Neural progenitor cell (in vitro differentiated cells): ENCODE measurements at regions not wholly inside any gene's neighbourhood (a gene's known extent, or its start where the extent isn't known, plus 50 kb on each side); places are given as distances from the start of the nearest gene placed in this dataset.

Source experiments
- DNase-seq: peaks from one replicate; pipeline ENCODE4 v3.0.0-alpha.2; 2016; ENCODE audit warnings: low spot score
- H2AFZ ChIP-seq: fragments of 200-600 bp; sonication (generic); replicated peaks from 2 replicates; pipeline ENCODE4 v1.6.1; 2016; ENCODE audit warnings: antibody characterized with exemption
- H3F3A ChIP-seq: fragments of 200-600 bp; sonication (generic); 2 replicates; pipeline ENCODE4 v1.6.1; 2016; ENCODE audit warnings: antibody characterized with exemption, low read depth
- H3K27ac ChIP-seq: fragments of 200-600 bp; sonication (generic); 2 replicates; pipeline ENCODE4 v1.5.1; 2016; ENCODE audit warnings: mild to moderate bottlenecking
- H3K27me3 ChIP-seq: fragments of 200-600 bp; sonication (generic); 2 replicates; pipeline ENCODE4 v1.6.1; 2016; ENCODE audit warnings: mild to moderate bottlenecking, moderate library complexity
- H3K36me3 ChIP-seq: fragments of 200-600 bp; sonication (generic); 2 replicates; pipeline ENCODE4 v1.5.1; 2016
- H3K4me1 ChIP-seq: fragments of 200-600 bp; sonication (generic); 2 replicates; pipeline ENCODE4 v1.6.1; 2016; ENCODE audit warnings: mixed run types
- H3K4me2 ChIP-seq: fragments of 200-600 bp; sonication (generic); 2 replicates; pipeline ENCODE4 v1.6.1; 2016
- H3K4me3 ChIP-seq: fragments of 200-600 bp; sonication (generic); 2 replicates; pipeline ENCODE4 v1.5.1; 2016
- H3K79me2 ChIP-seq: fragments of 200-600 bp; sonication (generic); 2 replicates; pipeline ENCODE4 v1.6.1; 2016; ENCODE audit warnings: low read depth
- H3K9ac ChIP-seq: fragments of 200-600 bp; sonication (generic); 2 replicates; pipeline ENCODE4 v1.6.1; 2016
- H3K9me3 ChIP-seq: fragments of 200-600 bp; sonication (generic); 2 replicates; pipeline ENCODE4 v1.5.1; 2016; ENCODE audit warnings: low read depth
- H4K20me1 ChIP-seq: fragments of 200-600 bp; sonication (generic); 2 replicates; pipeline ENCODE4 v1.6.1; 2016; ENCODE audit warnings: low read depth
- H3K27ac Mint-ChIP-seq: 3 replicates; pipeline ENCODE4 v1.8.0; 2021; ENCODE audit warnings: mixed read lengths
- H3K27me3 Mint-ChIP-seq: 2 replicates; pipeline ENCODE4 v1.8.0; 2022; ENCODE audit warnings: low read depth, mild to moderate bottlenecking, inconsistent platforms, moderate library complexity, mixed read lengths; ENCODE audit not compliant: insufficient read depth
- H3K36me3 Mint-ChIP-seq: 3 replicates; pipeline ENCODE4 v1.8.0; 2021; ENCODE audit warnings: mixed read lengths
- H3K4me1 Mint-ChIP-seq: 3 replicates; pipeline ENCODE4 v1.8.0; 2021; ENCODE audit warnings: mixed read lengths
- H3K4me3 Mint-ChIP-seq: 3 replicates; pipeline ENCODE4 v1.8.0; 2021; ENCODE audit warnings: mild to moderate bottlenecking, moderate library complexity, mixed read lengths
- H3K9me3 Mint-ChIP-seq: 3 replicates; pipeline ENCODE4 v1.8.0; 2020; ENCODE audit warnings: mixed read lengths
- EZH2 ChIP-seq: fragments of 200-600 bp; sonication (generic); IDR thresholded peaks from 2 replicates; pipeline ENCODE4 v1.6.1; 2017; ENCODE audit warnings: antibody characterized with exemption, mild to moderate bottlenecking, moderate library complexity
- EZH2phosphoT487 ChIP-seq: fragments of 200-600 bp; sonication (generic); IDR thresholded peaks from 2 replicates; pipeline ENCODE4 v1.6.1; 2017; ENCODE audit warnings: antibody characterized with exemption
- TF ChIP-seq, protein P1 (sequence below): fragments of 200-600 bp; sonication (generic); IDR thresholded peaks from 2 replicates; pipeline ENCODE4 v1.5.1; 2017; ENCODE audit warnings: antibody characterized with exemption, mild to moderate bottlenecking

DNA sequence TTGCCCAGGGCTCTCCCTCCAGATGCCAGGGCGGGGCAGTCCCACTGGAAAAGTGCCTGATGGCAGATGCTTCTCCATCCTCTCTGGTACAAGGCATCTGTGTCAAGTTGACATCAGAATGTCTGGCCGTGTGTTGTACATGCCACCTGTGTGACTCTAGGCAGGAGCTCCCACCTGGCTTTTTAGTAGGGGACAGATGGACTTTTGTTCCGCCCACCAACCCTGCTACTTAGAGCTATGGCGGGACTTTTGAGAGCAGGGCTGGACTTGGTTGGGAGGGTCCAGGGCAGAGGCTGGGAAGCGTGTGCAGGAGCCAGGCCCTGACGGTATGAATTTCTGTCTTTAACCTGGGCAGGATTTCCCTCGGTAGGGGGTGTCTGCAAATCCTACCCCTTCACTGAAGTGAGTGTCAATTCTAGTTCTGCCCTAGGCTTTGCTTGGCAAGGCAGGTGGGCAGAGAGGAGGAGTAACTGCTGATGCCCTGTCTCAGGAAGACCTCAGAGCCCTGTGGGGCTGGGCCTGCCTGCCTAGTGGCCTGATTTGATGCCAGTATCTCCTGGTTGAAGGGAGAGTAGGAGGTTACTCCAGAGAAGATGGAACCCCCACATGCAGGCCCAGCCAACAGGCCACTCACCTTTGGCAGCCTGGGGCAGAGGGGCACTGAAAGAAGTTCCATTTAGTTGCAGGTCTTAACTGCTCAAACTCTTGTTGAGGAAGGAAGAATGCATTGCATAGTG lies 99.1 kb downstream of the PJA1 start:
- Histone ChIP-seq H3K4me2 (no peak overlapping the region), H3K9me3 (no peaks in the 10 kb centered on the region), H3K4me3 (no peak overlapping the region), H3K79me2 (no peaks in the 10 kb centered on the region), H3K27ac (no peak overlapping the region), H3F3A (no peaks in the 10 kb centered on the region), H4K20me1 (no peaks in the 10 kb centered on the region), H3K27me3 (no peaks in the 10 kb centered on the region), H3K9ac (no peak overlapping the region), H2AFZ (no peak overlapping the region), H3K36me3 (no peaks in the 10 kb centered on the region), H3K4me1 (no peaks in the 10 kb centered on the region)
- no peak for TF ChIP-seq EZH2
- no peak for TF ChIP-seq EZH2phosphoT487
- TF ChIP-seq, protein P1, sequence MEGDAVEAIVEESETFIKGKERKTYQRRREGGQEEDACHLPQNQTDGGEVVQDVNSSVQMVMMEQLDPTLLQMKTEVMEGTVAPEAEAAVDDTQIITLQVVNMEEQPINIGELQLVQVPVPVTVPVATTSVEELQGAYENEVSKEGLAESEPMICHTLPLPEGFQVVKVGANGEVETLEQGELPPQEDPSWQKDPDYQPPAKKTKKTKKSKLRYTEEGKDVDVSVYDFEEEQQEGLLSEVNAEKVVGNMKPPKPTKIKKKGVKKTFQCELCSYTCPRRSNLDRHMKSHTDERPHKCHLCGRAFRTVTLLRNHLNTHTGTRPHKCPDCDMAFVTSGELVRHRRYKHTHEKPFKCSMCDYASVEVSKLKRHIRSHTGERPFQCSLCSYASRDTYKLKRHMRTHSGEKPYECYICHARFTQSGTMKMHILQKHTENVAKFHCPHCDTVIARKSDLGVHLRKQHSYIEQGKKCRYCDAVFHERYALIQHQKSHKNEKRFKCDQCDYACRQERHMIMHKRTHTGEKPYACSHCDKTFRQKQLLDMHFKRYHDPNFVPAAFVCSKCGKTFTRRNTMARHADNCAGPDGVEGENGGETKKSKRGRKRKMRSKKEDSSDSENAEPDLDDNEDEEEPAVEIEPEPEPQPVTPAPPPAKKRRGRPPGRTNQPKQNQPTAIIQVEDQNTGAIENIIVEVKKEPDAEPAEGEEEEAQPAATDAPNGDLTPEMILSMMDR, result no peak
- no peak for DNase-seq
- H3K4me3 Mint-ChIP-seq, result no peak overlapping the region
- H3K9me3 Mint-ChIP-seq, result peaks cover 18% of the 10 kb centered on the region
- peaks cover 6% of the 10 kb centered on the region for H3K27me3 Mint-ChIP-seq
- H3K4me1 Mint-ChIP-seq, result peaks cover 11% of the 10 kb centered on the region
- no peaks in the 10 kb centered on the region for H3K36me3 Mint-ChIP-seq
- no peak overlapping the region for H3K27ac Mint-ChIP-seq

DNA sequence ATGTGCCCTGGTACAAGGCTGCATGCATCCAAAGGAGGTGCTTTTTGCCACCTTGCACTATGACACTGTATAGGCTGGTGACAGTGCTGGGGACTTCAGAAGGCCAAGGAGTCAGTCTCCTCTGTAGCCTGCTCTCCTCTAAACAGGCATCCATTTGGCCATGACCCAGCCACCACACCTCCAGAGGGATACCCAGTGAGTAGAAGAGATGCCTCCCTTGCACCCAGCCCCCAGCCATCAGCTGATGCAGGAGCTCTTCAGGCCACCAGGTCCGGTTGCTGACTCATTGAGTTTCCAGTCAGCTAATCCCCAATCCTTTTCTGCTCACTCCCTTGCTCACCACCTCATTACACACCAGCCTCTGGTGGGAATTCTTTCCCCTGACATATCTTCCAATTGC lies 99.8 kb downstream of the PJA1 start:
- H3K9ac ChIP-seq, result no peak overlapping the region
- H3K9me3 Mint-ChIP-seq, result peaks cover 16% of the 10 kb centered on the region
- H3K36me3 ChIP-seq, result no peaks in the 10 kb centered on the region
- H3K79me2 ChIP-seq, result no peaks in the 10 kb centered on the region
- H2AFZ ChIP-seq, result no peak overlapping the region
- no peak for DNase-seq
- H3K9me3 ChIP-seq, result no peaks in the 10 kb centered on the region
- TF ChIP-seq EZH2, result no peak
- TF ChIP-seq EZH2phosphoT487, result no peak
- H3K27ac Mint-ChIP-seq, result no peak overlapping the region
- H4K20me1 ChIP-seq, result no peaks in the 10 kb centered on the region
- H3K4me1 ChIP-seq, result peaks cover 1% of the 10 kb centered on the region
- no peak overlapping the region for H3K4me3 Mint-ChIP-seq
- H3F3A ChIP-seq, result no peaks in the 10 kb centered on the region
- H3K27ac ChIP-seq, result no peak overlapping the region
- no peaks in the 10 kb centered on the region for H3K36me3 Mint-ChIP-seq
- peaks cover 4% of the 10 kb centered on the region for H3K27me3 Mint-ChIP-seq
- H3K27me3 ChIP-seq, result no peaks in the 10 kb centered on the region
- no peak overlapping the region for H3K4me3 ChIP-seq
- no peak overlapping the region for H3K4me2 ChIP-seq
- peaks cover 15% of the 10 kb centered on the region for H3K4me1 Mint-ChIP-seq

DNA sequence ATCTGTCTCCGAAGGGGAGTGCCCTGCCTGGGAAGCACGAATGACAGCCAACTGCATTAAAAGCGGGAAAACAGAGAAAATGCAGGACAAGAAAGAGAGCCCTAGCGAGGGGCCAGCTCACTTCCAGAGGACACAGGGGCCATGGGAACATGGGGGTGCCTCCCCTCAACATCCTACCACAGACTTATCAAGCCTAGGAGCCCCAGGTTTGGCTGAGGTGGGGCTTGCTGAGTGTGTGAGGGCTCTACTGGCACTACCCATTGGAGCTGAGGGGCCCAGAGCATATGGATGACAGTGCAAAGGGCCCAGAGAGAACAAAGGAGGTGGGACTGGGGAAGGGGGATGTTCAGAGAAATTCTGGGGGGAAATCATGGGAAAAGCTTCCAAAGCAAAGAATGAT lies 101.8 kb downstream of the PJA1 start:
- peaks cover 2% of the 10 kb centered on the region for H3K27me3 Mint-ChIP-seq
- no peak overlapping the region for H3K27ac ChIP-seq
- no peaks in the 10 kb centered on the region for H3K36me3 Mint-ChIP-seq
- no peak for DNase-seq
- no peak overlapping the region for H3K4me2 ChIP-seq
- no peak overlapping the region for H2AFZ ChIP-seq
- H3K79me2 ChIP-seq, result no peaks in the 10 kb centered on the region
- no peaks in the 10 kb centered on the region for H3K9me3 ChIP-seq
- H3K27me3 ChIP-seq, result no peaks in the 10 kb centered on the region
- no peaks in the 10 kb centered on the region for H4K20me1 ChIP-seq
- TF ChIP-seq EZH2phosphoT487 (no peak), EZH2 (no peak)
- TF ChIP-seq, protein P1, result no peak
- no peak overlapping the region for H3K4me3 ChIP-seq
- peaks cover 4% of the 10 kb centered on the region for H3K4me1 ChIP-seq
- peaks cover 12% of the 10 kb centered on the region for H3K9me3 Mint-ChIP-seq
- H3F3A ChIP-seq, result no peaks in the 10 kb centered on the region
- no peak overlapping the region for H3K4me3 Mint-ChIP-seq
- H3K9ac ChIP-seq, result no peak overlapping the region
- no peaks in the 10 kb centered on the region for H3K36me3 ChIP-seq
- peaks cover 29% of the 10 kb centered on the region for H3K4me1 Mint-ChIP-seq
- H3K27ac Mint-ChIP-seq, result no peak overlapping the region

DNA sequence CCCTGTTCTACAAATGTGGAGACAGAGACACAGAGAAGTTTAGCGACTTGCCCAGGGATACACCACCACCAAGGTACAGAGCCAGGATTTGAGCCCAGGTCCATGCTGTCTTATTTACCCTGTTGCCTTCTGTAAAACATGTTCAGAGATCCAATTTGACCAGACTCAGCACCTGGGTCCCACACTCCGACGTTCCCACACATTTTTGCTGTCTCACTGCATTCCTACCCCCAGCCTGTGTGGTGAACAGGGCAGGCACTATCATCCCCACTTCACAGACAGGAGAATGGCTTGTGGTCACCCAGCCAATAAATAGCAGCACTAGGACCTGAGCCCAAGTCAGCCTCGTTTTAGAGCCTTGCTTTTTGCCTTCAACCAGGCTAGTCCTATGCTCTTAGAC lies 102.8 kb downstream of the PJA1 start:
- Histone ChIP-seq H4K20me1 (no peaks in the 10 kb centered on the region), H2AFZ (no peak overlapping the region), H3K4me2 (no peak overlapping the region), H3K9ac (no peak overlapping the region), H3K36me3 (no peaks in the 10 kb centered on the region), H3K4me1 (peaks cover 4% of the 10 kb centered on the region), H3K79me2 (no peaks in the 10 kb centered on the region), H3K4me3 (no peak overlapping the region), H3F3A (no peaks in the 10 kb centered on the region), H3K27ac (no peak overlapping the region), H3K27me3 (no peaks in the 10 kb centered on the region), H3K9me3 (no peaks in the 10 kb centered on the region)
- peaks cover 25% of the 10 kb centered on the region for H3K4me1 Mint-ChIP-seq
- no peak for DNase-seq
- peak overlapping the region; percentile 53 for H3K27ac Mint-ChIP-seq
- H3K36me3 Mint-ChIP-seq, result no peaks in the 10 kb centered on the region
- TF ChIP-seq, protein P1, result no peak
- TF ChIP-seq EZH2 (no peak), EZH2phosphoT487 (no peak)
- H3K27me3 Mint-ChIP-seq, result peaks cover 2% of the 10 kb centered on the region
- H3K4me3 Mint-ChIP-seq, result no peak overlapping the region
- peaks cover 12% of the 10 kb centered on the region for H3K9me3 Mint-ChIP-seq
